ENCODE measurements at regions not wholly inside any gene's neighbourhood (a gene's known extent, or its start where the extent isn't known, plus 50 kb on each side); places are given as distances from the start of the nearest gene placed in this dataset.

DNA sequence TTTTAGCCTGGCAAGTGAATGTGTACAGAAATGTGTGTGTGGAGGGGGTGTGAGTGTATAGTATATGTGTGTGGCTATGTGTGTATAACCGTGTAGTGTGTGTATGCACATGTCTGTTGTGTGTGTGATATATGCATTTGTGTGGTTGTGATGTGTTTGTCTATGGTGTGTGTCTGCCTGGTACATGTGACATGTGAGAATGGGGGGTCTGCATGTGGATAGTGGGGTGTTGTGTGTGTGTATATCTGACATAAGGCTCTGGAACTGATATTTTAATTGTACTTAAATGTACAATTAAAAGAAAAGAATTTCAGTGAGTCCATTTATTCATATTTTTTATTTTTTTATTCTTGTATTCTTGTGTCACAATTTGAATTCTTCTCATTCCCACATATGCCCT, 57.2 kb upstream of the CNR1 start:
- no peak for TF ChIP-seq POLR2A (IDR thresholded peaks at IDR 0.05)
- TF ChIP-seq, protein P1, sequence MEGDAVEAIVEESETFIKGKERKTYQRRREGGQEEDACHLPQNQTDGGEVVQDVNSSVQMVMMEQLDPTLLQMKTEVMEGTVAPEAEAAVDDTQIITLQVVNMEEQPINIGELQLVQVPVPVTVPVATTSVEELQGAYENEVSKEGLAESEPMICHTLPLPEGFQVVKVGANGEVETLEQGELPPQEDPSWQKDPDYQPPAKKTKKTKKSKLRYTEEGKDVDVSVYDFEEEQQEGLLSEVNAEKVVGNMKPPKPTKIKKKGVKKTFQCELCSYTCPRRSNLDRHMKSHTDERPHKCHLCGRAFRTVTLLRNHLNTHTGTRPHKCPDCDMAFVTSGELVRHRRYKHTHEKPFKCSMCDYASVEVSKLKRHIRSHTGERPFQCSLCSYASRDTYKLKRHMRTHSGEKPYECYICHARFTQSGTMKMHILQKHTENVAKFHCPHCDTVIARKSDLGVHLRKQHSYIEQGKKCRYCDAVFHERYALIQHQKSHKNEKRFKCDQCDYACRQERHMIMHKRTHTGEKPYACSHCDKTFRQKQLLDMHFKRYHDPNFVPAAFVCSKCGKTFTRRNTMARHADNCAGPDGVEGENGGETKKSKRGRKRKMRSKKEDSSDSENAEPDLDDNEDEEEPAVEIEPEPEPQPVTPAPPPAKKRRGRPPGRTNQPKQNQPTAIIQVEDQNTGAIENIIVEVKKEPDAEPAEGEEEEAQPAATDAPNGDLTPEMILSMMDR (IDR thresholded peaks at IDR 0.05), result no peak
- no peak for TF ChIP-seq POLR2AphosphoS5 (IDR thresholded peaks at IDR 0.05)
- TF ChIP-seq EP300 (IDR thresholded peaks at IDR 0.05), result no peak

Measured in upper lobe of left lung (tissue), 4 donors.